Tibial nerve (tissue), 4 donors: ENCODE measurements at regions not wholly inside any gene's neighbourhood (a gene's known extent, or its start where the extent isn't known, plus 50 kb on each side); places are given as distances from the start of the nearest gene placed in this dataset.

ENCODE experiments used
- DNase-seq, 2 donors: peaks; one replicate each; pipeline ENCODE4 v3.0.0-alpha.2; 2019; ENCODE audit warnings: low spot score in 2 of 2
- H3K27ac ChIP-seq, 4 donors: fragments of 200-600 bp; sonication (generic) in 3 of 4; one replicate each; pipeline ENCODE4 v1.5.1; 2017 to 2019; ENCODE audit warnings: mild to moderate bottlenecking in 1 of 4
- H3K27me3 ChIP-seq, 2 donors: fragments of 200-600 bp; sonication (generic) in 1 of 2; one replicate each; pipeline versions ENCODE4 v1.5.1 to v1.6.0; 2017 to 2019
- H3K36me3 ChIP-seq, 3 donors: fragments of 200-600 bp; sonication (generic); one replicate each; pipeline ENCODE4 v1.5.1; 2018 to 2019
- H3K4me1 ChIP-seq, 4 donors: fragments of 200-600 bp; sonication (generic) in 3 of 4; one replicate each; pipeline ENCODE4 v1.5.1; 2017 to 2019
- H3K4me3 ChIP-seq, 4 donors: fragments of 200-600 bp; sonication (generic) in 3 of 4; one replicate each; pipeline ENCODE4 v1.5.1; 2017 to 2019; ENCODE audit warnings: mild to moderate bottlenecking in 1 of 4, moderate library complexity in 1 of 4
- H3K9me3 ChIP-seq, 4 donors: fragments of 200-600 bp; sonication (generic) in 3 of 4; one replicate each; pipeline ENCODE4 v1.5.1; 2017 to 2019
- EP300 ChIP-seq, 2 donors: sonication (generic); formaldehyde crosslinking; IDR thresholded peaks; one replicate each; pipeline ENCODE4 v1.6.1; 2017; ENCODE audit warnings: antibody characterized with exemption in 2 of 2, mild to moderate bottlenecking in 1 of 2
- POLR2A ChIP-seq, 2 donors: fragments of 450-650 bp; IDR thresholded peaks; one replicate each; pipeline ENCODE4 v1.6.1; 2017; ENCODE audit warnings: antibody characterized with exemption in 2 of 2, mild to moderate bottlenecking in 2 of 2, moderate library complexity in 2 of 2
- WGBS, 2 donors: methylation state at CpG; one replicate each; pipeline ENCODE4 v1.1.5; 2018; 5-methylcytosine and 5-hydroxymethylcytosine counted together
- TF ChIP-seq, protein P1 (sequence below), 5 experiments: fragments of 200-600 bp in 3 of 5; fragments of 450-650 bp in 2 of 5; sonication (generic) in 3 of 5; IDR thresholded peaks; one replicate each; pipeline ENCODE4 v1.5.1; 2016 to 2019; ENCODE audit warnings: antibody characterized with exemption in 5 of 5, mild to moderate bottlenecking in 3 of 5, moderate library complexity in 2 of 5

DNA sequence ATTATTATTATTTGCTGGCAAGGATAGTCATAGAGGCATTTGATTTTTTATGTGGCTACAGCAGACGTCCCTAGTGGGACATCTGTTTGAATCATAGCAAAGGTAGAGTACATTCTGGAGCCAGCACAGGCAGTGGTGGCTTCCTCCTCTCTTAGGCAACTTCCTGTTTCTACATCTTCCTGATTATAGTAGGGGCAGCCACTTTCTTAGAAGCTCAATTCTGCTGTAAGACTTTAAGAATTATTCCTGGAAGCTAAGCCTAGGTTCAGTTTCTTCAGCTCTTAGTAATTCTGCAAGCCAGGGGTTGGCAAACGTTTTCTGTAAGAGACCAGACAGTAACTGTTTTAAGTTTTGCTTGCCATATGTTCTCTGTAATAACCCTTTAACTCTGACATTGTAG lies 129.3 kb upstream of the TENM4 start:
- DNase-seq = no peak
- 48 to 50% methylated on average over 2 of the region's 2 CpGs for WGBS, 2 donors
- no peak overlapping the region for H3K4me3 ChIP-seq
- H3K27ac ChIP-seq = no peak overlapping the region
- H3K27me3 ChIP-seq = no peaks in the 10 kb centered on the region
- TF ChIP-seq POLR2A (IDR thresholded peaks at IDR 0.05) (no peak), EP300 (IDR thresholded peaks at IDR 0.05) (no peak)
- TF ChIP-seq, protein P1, sequence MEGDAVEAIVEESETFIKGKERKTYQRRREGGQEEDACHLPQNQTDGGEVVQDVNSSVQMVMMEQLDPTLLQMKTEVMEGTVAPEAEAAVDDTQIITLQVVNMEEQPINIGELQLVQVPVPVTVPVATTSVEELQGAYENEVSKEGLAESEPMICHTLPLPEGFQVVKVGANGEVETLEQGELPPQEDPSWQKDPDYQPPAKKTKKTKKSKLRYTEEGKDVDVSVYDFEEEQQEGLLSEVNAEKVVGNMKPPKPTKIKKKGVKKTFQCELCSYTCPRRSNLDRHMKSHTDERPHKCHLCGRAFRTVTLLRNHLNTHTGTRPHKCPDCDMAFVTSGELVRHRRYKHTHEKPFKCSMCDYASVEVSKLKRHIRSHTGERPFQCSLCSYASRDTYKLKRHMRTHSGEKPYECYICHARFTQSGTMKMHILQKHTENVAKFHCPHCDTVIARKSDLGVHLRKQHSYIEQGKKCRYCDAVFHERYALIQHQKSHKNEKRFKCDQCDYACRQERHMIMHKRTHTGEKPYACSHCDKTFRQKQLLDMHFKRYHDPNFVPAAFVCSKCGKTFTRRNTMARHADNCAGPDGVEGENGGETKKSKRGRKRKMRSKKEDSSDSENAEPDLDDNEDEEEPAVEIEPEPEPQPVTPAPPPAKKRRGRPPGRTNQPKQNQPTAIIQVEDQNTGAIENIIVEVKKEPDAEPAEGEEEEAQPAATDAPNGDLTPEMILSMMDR (IDR thresholded peaks at IDR 0.05) = no peak
- H3K9me3 ChIP-seq = peaks cover 0 to 5% (median 0%) of the 10 kb centered on the region in 4 donors
- no peaks in the 10 kb centered on the region for H3K4me1 ChIP-seq
- no peaks in the 10 kb centered on the region for H3K36me3 ChIP-seq

DNA sequence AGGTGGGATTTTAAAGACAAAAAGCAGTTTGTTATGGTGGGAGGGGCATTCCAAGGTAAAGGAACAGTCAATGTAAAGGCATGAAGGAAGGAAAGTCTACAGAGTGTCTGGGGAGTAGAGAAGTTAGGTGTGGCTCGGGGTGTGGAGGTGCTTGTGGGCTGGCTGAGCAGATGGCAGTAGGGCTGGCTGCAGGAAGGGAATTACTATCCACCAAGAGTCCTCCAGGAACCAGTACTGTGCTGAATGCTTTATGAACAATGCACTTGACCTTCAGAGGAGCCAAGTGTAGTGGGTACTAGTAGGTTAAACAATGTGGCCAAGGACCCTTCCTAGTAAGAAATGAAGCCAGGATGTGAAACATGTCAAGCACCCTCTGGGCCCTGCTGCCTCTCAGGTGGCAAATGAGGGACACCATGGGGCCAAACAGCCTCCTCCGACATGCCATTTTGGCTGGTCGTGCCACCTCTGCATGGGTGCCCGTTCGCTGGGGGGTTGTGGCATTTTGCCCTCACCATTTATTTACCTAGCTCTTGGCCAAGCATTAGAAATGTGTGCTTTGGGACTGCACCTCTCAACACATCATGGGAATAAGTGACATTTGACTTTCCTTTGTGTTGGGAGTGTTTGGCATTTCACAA lies 123.6 kb upstream of the TENM4 start:
- WGBS, 2 donors = 92 to 96% methylated on average over 5 of the region's 5 CpGs
- Histone ChIP-seq H3K9me3 (peaks cover 0 to 1% (median 0%) of the 10 kb centered on the region in 4 donors), H3K36me3 (no peaks in the 10 kb centered on the region), H3K27ac (no peak overlapping the region), H3K4me1 (no peaks in the 10 kb centered on the region), H3K4me3 (no peak overlapping the region), H3K27me3 (no peaks in the 10 kb centered on the region)
- DNase-seq = no peak
- TF ChIP-seq, protein P1 (IDR thresholded peaks at IDR 0.05) = no peak
- TF ChIP-seq EP300 (IDR thresholded peaks at IDR 0.05) (no peak), POLR2A (IDR thresholded peaks at IDR 0.05) (no peak)

DNA sequence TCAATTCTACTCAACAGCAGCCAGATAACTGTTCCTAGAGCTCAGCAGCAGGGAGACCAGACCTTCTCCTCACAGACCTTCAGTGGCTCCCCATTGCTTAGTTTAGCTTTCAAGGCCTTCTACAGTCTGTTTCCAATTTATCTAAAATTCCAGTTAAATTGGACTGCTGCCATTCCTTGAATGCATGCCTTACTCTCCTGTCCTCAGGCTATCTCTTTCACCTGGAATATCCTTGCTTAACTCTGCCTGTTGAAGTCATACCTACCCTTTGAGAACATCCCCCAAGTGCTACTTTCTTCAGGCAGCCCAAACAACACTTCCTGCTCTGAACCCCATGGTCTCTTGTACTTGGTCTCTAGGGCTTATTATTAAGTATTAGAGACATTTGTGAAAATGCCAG lies 120.7 kb upstream of the TENM4 start:
- Histone ChIP-seq H3K9me3 (no peaks in the 10 kb centered on the region), H3K27me3 (no peaks in the 10 kb centered on the region), H3K4me1 (no peaks in the 10 kb centered on the region), H3K27ac (no peak overlapping the region), H3K36me3 (no peaks in the 10 kb centered on the region), H3K4me3 (no peak overlapping the region)
- TF ChIP-seq EP300 (IDR thresholded peaks at IDR 0.05) = no peak
- TF ChIP-seq POLR2A (IDR thresholded peaks at IDR 0.05) = no peak
- TF ChIP-seq, protein P1 (IDR thresholded peaks at IDR 0.05) = no peak
- DNase-seq = no peak

DNA sequence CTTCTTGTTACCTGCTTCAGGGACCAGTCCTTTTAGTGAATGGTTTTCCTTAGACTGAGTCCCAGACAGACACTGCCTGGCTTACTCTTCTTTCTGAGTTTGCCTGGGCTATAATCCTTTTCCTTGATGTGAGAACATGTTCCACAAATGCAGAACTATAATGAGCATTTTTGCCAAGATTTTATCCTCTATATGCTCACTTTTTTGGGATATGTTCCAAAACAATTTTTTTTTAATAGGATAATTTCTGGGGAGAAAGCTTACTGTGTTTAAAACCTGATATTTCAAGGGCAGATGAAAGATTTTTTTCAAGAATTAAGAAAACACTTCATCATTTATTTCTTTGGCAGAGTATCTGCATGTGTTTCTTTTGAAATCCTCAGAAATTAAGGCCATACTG lies 110.0 kb upstream of the TENM4 start:
- no peaks in the 10 kb centered on the region for H3K27me3 ChIP-seq
- TF ChIP-seq EP300 (IDR thresholded peaks at IDR 0.05) (no peak), POLR2A (IDR thresholded peaks at IDR 0.05) (no peak)
- TF ChIP-seq, protein P1 (IDR thresholded peaks at IDR 0.05) = no peak
- H3K4me1 ChIP-seq = no peaks in the 10 kb centered on the region
- H3K4me3 ChIP-seq = no peak overlapping the region
- H3K36me3 ChIP-seq = no peaks in the 10 kb centered on the region
- H3K9me3 ChIP-seq = no peaks in the 10 kb centered on the region
- no peak for DNase-seq
- H3K27ac ChIP-seq = no peak overlapping the region

DNA sequence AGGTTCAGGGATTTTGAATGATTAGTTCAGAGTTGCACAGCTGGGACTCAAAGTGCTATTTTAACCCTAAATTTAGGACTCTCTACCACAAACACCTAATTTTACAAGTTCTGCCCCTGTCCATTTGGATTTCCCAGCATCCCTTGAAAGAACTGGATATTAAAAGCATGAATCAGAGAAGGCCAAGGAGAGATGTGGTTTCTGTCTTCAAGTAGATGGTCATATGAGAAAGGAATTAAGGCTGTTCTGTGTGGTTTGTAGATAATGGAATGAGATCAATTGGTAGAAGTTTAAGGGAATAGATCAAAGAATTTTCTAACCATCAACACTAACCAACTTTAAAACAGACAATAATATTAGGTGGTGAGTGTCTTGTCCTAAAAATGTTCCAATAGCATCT lies 106.4 kb upstream of the TENM4 start:
- Histone ChIP-seq H3K36me3 (no peaks in the 10 kb centered on the region), H3K27me3 (no peaks in the 10 kb centered on the region), H3K9me3 (no peaks in the 10 kb centered on the region), H3K4me1 (no peaks in the 10 kb centered on the region), H3K27ac (no peak overlapping the region), H3K4me3 (no peak overlapping the region)
- DNase-seq = no peak
- TF ChIP-seq, protein P1 (IDR thresholded peaks at IDR 0.05) = no peak
- TF ChIP-seq POLR2A (IDR thresholded peaks at IDR 0.05) (no peak), EP300 (IDR thresholded peaks at IDR 0.05) (no peak)
